ENCODE measurements at regions not wholly inside any gene's neighbourhood (a gene's known extent, or its start where the extent isn't known, plus 50 kb on each side); places are given as distances from the start of the nearest gene placed in this dataset.

DNA sequence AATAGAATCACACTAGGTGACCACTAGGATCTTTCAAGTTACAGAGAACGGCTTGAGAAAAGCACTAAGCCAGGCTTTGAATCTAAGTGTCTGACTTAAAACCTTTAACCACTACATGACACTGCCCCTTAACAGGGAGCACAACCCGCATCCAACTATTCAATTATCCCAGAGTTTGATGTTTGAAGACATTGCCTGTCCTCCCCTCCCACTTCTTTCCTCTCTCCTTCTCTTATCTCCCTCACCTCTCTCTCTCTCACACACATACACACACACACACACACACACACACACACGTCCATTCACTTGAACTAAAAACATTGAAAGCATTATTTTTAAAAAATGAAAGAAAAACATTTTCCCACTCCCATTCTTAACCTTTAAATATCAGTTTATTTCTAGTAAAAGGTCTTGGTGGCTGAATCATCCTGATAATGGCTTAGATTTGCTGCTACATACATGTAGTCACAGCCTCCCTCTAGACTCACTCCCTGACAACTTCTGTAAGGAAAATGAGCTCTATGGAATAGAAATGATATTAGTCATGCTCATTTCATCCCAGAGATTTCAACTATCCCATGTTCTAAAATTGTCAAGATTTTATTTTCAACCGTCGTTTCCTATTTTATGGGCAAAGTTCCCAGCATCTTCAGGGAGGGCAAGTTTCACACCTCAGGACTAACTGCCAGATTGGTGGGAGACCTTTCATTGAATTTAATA, 53.5 kb upstream of the RAP1B start:
- Histone ChIP-seq H3K9ac (ENCODE audit: low read length) (no peak overlapping the region), H3K4me2 (ENCODE audit: low read length) (no peak overlapping the region), H3K9me2 (ENCODE audit: insufficient read depth) (no peaks in the 10 kb centered on the region), H2AFZ (ENCODE audit: low read depth, low read length, poor library complexity, severe bottlenecking) (peak overlapping the region; percentile 67), H3K27ac (ENCODE audit: low read depth, low read length) (no peak overlapping the region), H3K4me1 (ENCODE audit: control insufficient read depth in 1 of 2, insufficient read depth in 2 of 2, low read length in 2 of 2) (peaks cover 0 to 10% of the 10 kb centered on the region in 2 experiments; a peak in 2 of 4 replicates), H4K20me1 (ENCODE audit: insufficient read depth) (no peaks in the 10 kb centered on the region), H3K4me3 (replicated peaks in 1 of 2; ENCODE audit: low read depth in 1 of 2, low read length in 2 of 2) (no peak overlapping the region), H3K36me3 (ENCODE audit: control insufficient read depth in 1 of 2, insufficient read depth in 2 of 2, low read length in 2 of 2) (no peaks in the 10 kb centered on the region), H3K79me2 (ENCODE audit: insufficient read depth, low read length) (no peaks in the 10 kb centered on the region), H3K27me3 (ENCODE audit: insufficient read depth, low read length) (no peaks in the 10 kb centered on the region), H3K9me3 (ENCODE audit: control insufficient read depth in 1 of 2, insufficient read depth in 1 of 2, low read depth in 1 of 2, low read length in 2 of 2) (no peaks in the 10 kb centered on the region)
- ATAC-seq, result no peak
- RAD21 ChIA-PET (ENCODE audit: low non-redundant PET in 1 of 2, low total read pairs in 2 of 2, uncharacterized antibody in 2 of 2, unreplicated experiment in 2 of 2), result no interaction called here
- POLR2A ChIA-PET, result no interaction called here
- no TSS peak for BruUV-seq (replicated peaks)
- TF ChIP-seq SRF (IDR thresholded peaks at IDR 0.05; ENCODE audit: low read depth), result no peak
- TF ChIP-seq, protein P1, sequence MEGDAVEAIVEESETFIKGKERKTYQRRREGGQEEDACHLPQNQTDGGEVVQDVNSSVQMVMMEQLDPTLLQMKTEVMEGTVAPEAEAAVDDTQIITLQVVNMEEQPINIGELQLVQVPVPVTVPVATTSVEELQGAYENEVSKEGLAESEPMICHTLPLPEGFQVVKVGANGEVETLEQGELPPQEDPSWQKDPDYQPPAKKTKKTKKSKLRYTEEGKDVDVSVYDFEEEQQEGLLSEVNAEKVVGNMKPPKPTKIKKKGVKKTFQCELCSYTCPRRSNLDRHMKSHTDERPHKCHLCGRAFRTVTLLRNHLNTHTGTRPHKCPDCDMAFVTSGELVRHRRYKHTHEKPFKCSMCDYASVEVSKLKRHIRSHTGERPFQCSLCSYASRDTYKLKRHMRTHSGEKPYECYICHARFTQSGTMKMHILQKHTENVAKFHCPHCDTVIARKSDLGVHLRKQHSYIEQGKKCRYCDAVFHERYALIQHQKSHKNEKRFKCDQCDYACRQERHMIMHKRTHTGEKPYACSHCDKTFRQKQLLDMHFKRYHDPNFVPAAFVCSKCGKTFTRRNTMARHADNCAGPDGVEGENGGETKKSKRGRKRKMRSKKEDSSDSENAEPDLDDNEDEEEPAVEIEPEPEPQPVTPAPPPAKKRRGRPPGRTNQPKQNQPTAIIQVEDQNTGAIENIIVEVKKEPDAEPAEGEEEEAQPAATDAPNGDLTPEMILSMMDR (IDR thresholded peaks at IDR 0.05 in 2 of 3, conservative IDR thresholded peaks at IDR 0.05 in 1 of 3; ENCODE audit: borderline replicate concordance in 1 of 3, insufficient read depth in 1 of 3, low read depth in 2 of 3, low read length in 2 of 3), result no peak
- TF ChIP-seq EZH2phosphoT487 (IDR thresholded peaks at IDR 0.05; ENCODE audit: borderline replicate concordance), result no peak
- TF ChIP-seq ZNF274 (IDR thresholded peaks at IDR 0.05; ENCODE audit: low read depth, low read length), result no peak
- TF ChIP-seq ZFX (IDR thresholded peaks at IDR 0.05), result no peak
- no peak for TF ChIP-seq SP1 (IDR thresholded peaks at IDR 0.05; ENCODE audit: low read depth)
- TF ChIP-seq, protein P2, sequence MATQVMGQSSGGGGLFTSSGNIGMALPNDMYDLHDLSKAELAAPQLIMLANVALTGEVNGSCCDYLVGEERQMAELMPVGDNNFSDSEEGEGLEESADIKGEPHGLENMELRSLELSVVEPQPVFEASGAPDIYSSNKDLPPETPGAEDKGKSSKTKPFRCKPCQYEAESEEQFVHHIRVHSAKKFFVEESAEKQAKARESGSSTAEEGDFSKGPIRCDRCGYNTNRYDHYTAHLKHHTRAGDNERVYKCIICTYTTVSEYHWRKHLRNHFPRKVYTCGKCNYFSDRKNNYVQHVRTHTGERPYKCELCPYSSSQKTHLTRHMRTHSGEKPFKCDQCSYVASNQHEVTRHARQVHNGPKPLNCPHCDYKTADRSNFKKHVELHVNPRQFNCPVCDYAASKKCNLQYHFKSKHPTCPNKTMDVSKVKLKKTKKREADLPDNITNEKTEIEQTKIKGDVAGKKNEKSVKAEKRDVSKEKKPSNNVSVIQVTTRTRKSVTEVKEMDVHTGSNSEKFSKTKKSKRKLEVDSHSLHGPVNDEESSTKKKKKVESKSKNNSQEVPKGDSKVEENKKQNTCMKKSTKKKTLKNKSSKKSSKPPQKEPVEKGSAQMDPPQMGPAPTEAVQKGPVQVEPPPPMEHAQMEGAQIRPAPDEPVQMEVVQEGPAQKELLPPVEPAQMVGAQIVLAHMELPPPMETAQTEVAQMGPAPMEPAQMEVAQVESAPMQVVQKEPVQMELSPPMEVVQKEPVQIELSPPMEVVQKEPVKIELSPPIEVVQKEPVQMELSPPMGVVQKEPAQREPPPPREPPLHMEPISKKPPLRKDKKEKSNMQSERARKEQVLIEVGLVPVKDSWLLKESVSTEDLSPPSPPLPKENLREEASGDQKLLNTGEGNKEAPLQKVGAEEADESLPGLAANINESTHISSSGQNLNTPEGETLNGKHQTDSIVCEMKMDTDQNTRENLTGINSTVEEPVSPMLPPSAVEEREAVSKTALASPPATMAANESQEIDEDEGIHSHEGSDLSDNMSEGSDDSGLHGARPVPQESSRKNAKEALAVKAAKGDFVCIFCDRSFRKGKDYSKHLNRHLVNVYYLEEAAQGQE (IDR thresholded peaks at IDR 0.05; ENCODE audit: low read depth), result no peak
- DNase-seq (ENCODE audit: low read depth, low spot score), result no peak
- CTCF ChIA-PET, result no interaction called here
- intact Hi-C loops (cut with micrococcal nuclease), result no loop called here
